Sigmoid colon (tissue), 6 donors: ENCODE measurements at regions not wholly inside any gene's neighbourhood (a gene's known extent, or its start where the extent isn't known, plus 50 kb on each side); places are given as distances from the start of the nearest gene placed in this dataset.
"Not testable (repeated sequence)": the region's sequence is repeated elsewhere in the genome, so short reads cannot be mapped to it uniquely, and the experiment has no call there.

Experiments used
- DNase-seq: peaks from one replicate; pipeline ENCODE4 v3.0.0-alpha.2; 2019
- H3K27ac ChIP-seq, 4 donors: fragments of 200-600 bp; sonication (generic); one replicate each; pipeline ENCODE4 v1.5.1; 2016 to 2019; ENCODE audit warnings: mild to moderate bottlenecking in 1 of 4
- H3K27me3 ChIP-seq, 3 donors: fragments of 200-600 bp; sonication (generic); one replicate each; pipeline ENCODE4 v1.5.1; 2019; ENCODE audit warnings: mild to moderate bottlenecking in 1 of 3
- H3K36me3 ChIP-seq, 4 donors: fragments of 200-600 bp; sonication (generic); one replicate each; pipeline ENCODE4 v1.5.1; 2016 to 2019
- H3K4me1 ChIP-seq, 4 donors: fragments of 200-600 bp; sonication (generic); one replicate each; pipeline ENCODE4 v1.5.1; 2017 to 2019
- H3K4me3 ChIP-seq, 4 donors: fragments of 200-600 bp; sonication (generic); one replicate each; pipeline ENCODE4 v1.5.1; 2017 to 2019; ENCODE audit warnings: mild to moderate bottlenecking in 2 of 4, moderate library complexity in 1 of 4
- H3K9me3 ChIP-seq, 4 donors: fragments of 200-600 bp in 3 of 4; sonication (generic) in 3 of 4; one replicate each; pipeline versions ENCODE4 v1.5.1 to v1.6.1; 2013 to 2019
- EP300 ChIP-seq, 4 donors: sonication (generic); formaldehyde crosslinking; IDR thresholded peaks; one replicate each; pipeline ENCODE4 v1.6.1; 2017; ENCODE audit warnings: antibody characterized with exemption in 4 of 4
- POLR2A ChIP-seq, 2 donors: fragments of 450-650 bp; IDR thresholded peaks; one replicate each; pipeline ENCODE4 v1.6.1; 2016; ENCODE audit warnings: antibody characterized with exemption in 2 of 2, mild to moderate bottlenecking in 2 of 2, moderate library complexity in 2 of 2
- POLR2AphosphoS5 ChIP-seq, 4 donors: sonication (generic); formaldehyde crosslinking; IDR thresholded peaks; one replicate each; pipeline ENCODE4 v1.6.1; 2017; ENCODE audit warnings: antibody characterized with exemption in 4 of 4
- WGBS, 2 donors: extraction: QIAGEN DNeasy Blood & Tissue Kit; methylation state at CpG; one replicate each; pipeline ENCODE4 v1.1.7; 2013; 5-methylcytosine and 5-hydroxymethylcytosine counted together
- intact Hi-C: fragments of 100-400 bp; cut with DNase I; formaldehyde crosslinking; loops from one replicate; pipeline ENCODE4 v1.15.1; 2023
- TF ChIP-seq, protein P1 (sequence below), 4 experiments: fragments of 450-650 bp in 3 of 4; fragments of 200-600 bp in 1 of 4; IDR thresholded peaks; one replicate each; pipeline ENCODE4 v1.5.1; 2016 to 2019; ENCODE audit warnings: antibody characterized with exemption in 4 of 4, mild to moderate bottlenecking in 3 of 4, moderate library complexity in 2 of 4
- donor health status: healthy with polysubstance abuse.
- donor health status: healthy.

DNA sequence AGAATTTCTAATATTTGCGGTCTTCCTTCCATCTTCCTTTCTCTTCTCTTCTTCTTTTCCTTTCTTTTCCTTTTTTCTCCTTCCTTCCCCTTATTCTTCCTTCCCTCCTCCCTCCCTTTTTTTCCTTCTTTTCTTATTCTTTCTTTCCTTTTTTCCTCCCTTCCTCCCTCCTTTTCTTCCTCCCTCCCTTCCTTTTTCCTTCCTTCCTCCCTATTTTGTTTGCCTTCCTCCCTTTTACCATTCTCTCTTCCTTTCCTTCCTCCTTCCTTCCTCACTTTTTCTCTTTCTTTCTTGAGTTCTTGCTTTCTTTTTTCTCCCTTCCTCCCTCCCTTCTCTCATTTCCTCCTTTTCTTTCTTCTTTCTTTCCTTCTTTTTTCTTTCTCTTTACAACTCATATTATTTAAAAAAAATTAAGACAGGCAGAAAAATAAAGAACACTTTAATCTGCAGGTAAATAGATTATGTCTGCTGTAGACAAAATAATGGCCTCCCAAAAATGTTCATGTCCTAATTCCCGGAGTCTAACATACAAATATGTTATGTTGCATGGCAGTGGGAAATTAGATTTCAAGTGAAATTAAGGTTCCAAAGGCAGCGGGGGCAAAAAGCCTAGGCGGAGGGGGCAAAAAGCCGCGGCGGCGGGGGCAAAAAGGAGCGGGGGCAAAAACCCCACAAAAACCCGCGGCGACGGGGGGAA lies 152.4 kb downstream of the ANKRD30BL start:
- Histone ChIP-seq H3K36me3 (no peaks in the 10 kb centered on the region), H3K27ac (no peak overlapping the region), H3K27me3 (peaks cover 7 to 36% (median 10%) of the 10 kb centered on the region in 3 donors), H3K4me1 (peaks cover 0 to 11% (median 6%) of the 10 kb centered on the region in 4 donors), H3K9me3 (no peaks in the 10 kb centered on the region), H3K4me3 (peak overlapping the region in 3 of 4 donors; percentile 35 to 47 (median 47))
- TF ChIP-seq POLR2A (IDR thresholded peaks at IDR 0.05) (no peak), EP300 (IDR thresholded peaks at IDR 0.05) (no peak), POLR2AphosphoS5 (IDR thresholded peaks at IDR 0.05) (no peak)
- TF ChIP-seq, protein P1, sequence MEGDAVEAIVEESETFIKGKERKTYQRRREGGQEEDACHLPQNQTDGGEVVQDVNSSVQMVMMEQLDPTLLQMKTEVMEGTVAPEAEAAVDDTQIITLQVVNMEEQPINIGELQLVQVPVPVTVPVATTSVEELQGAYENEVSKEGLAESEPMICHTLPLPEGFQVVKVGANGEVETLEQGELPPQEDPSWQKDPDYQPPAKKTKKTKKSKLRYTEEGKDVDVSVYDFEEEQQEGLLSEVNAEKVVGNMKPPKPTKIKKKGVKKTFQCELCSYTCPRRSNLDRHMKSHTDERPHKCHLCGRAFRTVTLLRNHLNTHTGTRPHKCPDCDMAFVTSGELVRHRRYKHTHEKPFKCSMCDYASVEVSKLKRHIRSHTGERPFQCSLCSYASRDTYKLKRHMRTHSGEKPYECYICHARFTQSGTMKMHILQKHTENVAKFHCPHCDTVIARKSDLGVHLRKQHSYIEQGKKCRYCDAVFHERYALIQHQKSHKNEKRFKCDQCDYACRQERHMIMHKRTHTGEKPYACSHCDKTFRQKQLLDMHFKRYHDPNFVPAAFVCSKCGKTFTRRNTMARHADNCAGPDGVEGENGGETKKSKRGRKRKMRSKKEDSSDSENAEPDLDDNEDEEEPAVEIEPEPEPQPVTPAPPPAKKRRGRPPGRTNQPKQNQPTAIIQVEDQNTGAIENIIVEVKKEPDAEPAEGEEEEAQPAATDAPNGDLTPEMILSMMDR (IDR thresholded peaks at IDR 0.05), result no peak
- intact Hi-C loops, result no loop called here
- DNase-seq, result no peak
- 12 to 20% methylated on average over 13 of the region's 13 CpGs for WGBS, 2 donors

- intact Hi-C loops, H3K9me3 ChIP-seq: not testable (repeated sequence)
These were observed 171.0 kb downstream of the ANKRD30BL start for GRCh38 chr2:131990751-131991150.

GRCh38 chr2:131966671-131967070 lies 195.1 kb downstream of the ANKRD30BL start:
- H3K36me3 ChIP-seq, DNase-seq, intact Hi-C loops, H3K4me3 ChIP-seq, H3K4me1 ChIP-seq, H3K9me3 ChIP-seq, H3K27me3 ChIP-seq, H3K27ac ChIP-seq: not testable (repeated sequence)
- WGBS, 2 donors, result 79 to 80% methylated on average over 10 of the region's 10 CpGs

More at GRCh38 chr2:131990751-131991150, 171.0 kb downstream of the ANKRD30BL start:
- 20 to 38% methylated on average over 1 of the region's 1 CpG for WGBS, 2 donors
- not testable (repeated sequence) for H3K4me3 ChIP-seq, H3K27ac ChIP-seq, H3K36me3 ChIP-seq, H3K4me1 ChIP-seq, DNase-seq, H3K27me3 ChIP-seq

GRCh38 chr2:131966256-131966655 lies 195.5 kb downstream of the ANKRD30BL start:
- no peak for DNase-seq
- no peak overlapping the region for H3K27ac ChIP-seq
- H3K4me3 ChIP-seq, result no peak overlapping the region
- no peaks in the 10 kb centered on the region for H3K36me3 ChIP-seq
- H3K4me1 ChIP-seq, result no peaks in the 10 kb centered on the region
- no peaks in the 10 kb centered on the region for H3K9me3 ChIP-seq
- TF ChIP-seq, protein P1 (IDR thresholded peaks at IDR 0.05), result no peak
- no peak for TF ChIP-seq POLR2AphosphoS5 (IDR thresholded peaks at IDR 0.05)
- no peaks in the 10 kb centered on the region for H3K27me3 ChIP-seq
- intact Hi-C loops, result no loop called here
- 93 to 94% methylated on average over 32 of the region's 32 CpGs for WGBS, 2 donors

- WGBS, 2 donors, result 66 to 82% methylated on average over 2 of the region's 2 CpGs
- H3K4me1 ChIP-seq, H3K36me3 ChIP-seq, H3K27me3 ChIP-seq, H3K4me3 ChIP-seq, H3K9me3 ChIP-seq, DNase-seq, intact Hi-C loops, H3K27ac ChIP-seq: not testable (repeated sequence)
These were observed 203.6 kb downstream of the ANKRD30BL start for GRCh38 chr2:131958019-131958609.

- DNase-seq, H3K27ac ChIP-seq, H3K4me1 ChIP-seq, H3K36me3 ChIP-seq, intact Hi-C loops, H3K4me3 ChIP-seq, H3K27me3 ChIP-seq, H3K9me3 ChIP-seq: not testable (repeated sequence)
These were observed 213.1 kb downstream of the ANKRD30BL start for GRCh38 chr2:131948641-131949040.

DNA sequence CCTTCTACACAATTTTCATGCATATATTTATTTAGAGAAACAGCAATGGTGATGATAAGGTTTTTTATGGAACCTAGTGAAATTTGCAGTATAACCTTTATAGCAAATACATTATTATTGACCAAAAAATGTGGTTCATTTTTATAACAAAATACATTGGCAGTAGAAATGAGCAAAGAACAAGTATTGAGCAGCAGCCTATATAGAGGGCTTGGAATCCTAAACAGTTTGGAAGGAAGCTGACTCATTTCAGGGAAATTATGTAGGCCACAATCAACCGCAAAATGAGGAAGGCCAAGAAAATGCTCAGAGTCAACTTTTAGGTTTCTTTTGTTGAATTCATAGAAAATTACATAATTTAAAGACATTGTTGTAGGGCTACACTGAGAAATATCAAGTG lies 238.5 kb downstream of the ANKRD30BL start:
- intact Hi-C loops, H3K36me3 ChIP-seq: not testable (repeated sequence)
- 43 to 77% methylated on average over 1 of the region's 1 CpG for WGBS, 2 donors

DNA sequence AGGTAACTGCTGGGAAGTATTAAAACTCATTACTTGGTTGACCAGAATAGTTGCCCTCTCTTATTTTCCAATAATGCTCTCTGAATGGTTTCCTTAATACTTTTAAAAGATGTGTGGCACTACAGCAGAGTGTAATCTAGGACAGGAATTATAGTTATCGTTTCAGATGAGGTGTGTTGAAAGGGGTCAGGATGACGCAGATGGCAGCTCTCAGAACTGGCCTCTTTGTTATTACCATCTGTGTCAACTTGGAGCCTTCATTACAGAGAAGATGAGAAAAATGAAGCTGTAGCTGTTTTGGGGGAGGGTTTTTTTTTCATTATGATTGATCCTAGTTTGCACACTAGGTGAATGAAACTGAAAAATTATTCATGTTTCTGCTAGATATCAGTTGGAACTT lies 238.9 kb downstream of the ANKRD30BL start:
- H3K4me3 ChIP-seq, H3K27ac ChIP-seq, H3K27me3 ChIP-seq, DNase-seq, intact Hi-C loops, H3K9me3 ChIP-seq, H3K36me3 ChIP-seq, H3K4me1 ChIP-seq: not testable (repeated sequence)
- WGBS, 2 donors, result 74 to 75% methylated on average over 2 of the region's 2 CpGs

More for the DNA sequence above, 238.5 kb downstream of the ANKRD30BL start:
- H3K27me3 ChIP-seq, H3K4me1 ChIP-seq, H3K4me3 ChIP-seq, DNase-seq, H3K9me3 ChIP-seq, H3K27ac ChIP-seq: not testable (repeated sequence)
